Gastroesophageal sphincter (tissue), 3 donors: ENCODE measurements at regions not wholly inside any gene's neighbourhood (a gene's known extent, or its start where the extent isn't known, plus 50 kb on each side); places are given as distances from the start of the nearest gene placed in this dataset.

ENCODE experiments used
- EP300 ChIP-seq: sonication (generic); formaldehyde crosslinking; IDR thresholded peaks from one replicate; pipeline ENCODE4 v1.6.1; 2017; ENCODE audit warnings: antibody characterized with exemption, mild to moderate bottlenecking
- TF ChIP-seq, protein P1 (sequence below), 4 experiments: fragments of 200-600 bp in 2 of 4; fragments of 450-650 bp in 2 of 4; sonication (generic) in 1 of 4; IDR thresholded peaks; one replicate each; pipeline ENCODE4 v1.5.1; 2017 to 2019; ENCODE audit warnings: antibody characterized with exemption in 4 of 4, mild to moderate bottlenecking in 2 of 4, moderate library complexity in 2 of 4

GRCh38 chr12:114612062-114612461, 71.9 kb downstream of the TBX3 start:
- TF ChIP-seq, protein P1, sequence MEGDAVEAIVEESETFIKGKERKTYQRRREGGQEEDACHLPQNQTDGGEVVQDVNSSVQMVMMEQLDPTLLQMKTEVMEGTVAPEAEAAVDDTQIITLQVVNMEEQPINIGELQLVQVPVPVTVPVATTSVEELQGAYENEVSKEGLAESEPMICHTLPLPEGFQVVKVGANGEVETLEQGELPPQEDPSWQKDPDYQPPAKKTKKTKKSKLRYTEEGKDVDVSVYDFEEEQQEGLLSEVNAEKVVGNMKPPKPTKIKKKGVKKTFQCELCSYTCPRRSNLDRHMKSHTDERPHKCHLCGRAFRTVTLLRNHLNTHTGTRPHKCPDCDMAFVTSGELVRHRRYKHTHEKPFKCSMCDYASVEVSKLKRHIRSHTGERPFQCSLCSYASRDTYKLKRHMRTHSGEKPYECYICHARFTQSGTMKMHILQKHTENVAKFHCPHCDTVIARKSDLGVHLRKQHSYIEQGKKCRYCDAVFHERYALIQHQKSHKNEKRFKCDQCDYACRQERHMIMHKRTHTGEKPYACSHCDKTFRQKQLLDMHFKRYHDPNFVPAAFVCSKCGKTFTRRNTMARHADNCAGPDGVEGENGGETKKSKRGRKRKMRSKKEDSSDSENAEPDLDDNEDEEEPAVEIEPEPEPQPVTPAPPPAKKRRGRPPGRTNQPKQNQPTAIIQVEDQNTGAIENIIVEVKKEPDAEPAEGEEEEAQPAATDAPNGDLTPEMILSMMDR (IDR thresholded peaks at IDR 0.05), result no peak
- no peak for TF ChIP-seq EP300
